ENCODE measurements at regions not wholly inside any gene's neighbourhood (a gene's known extent, or its start where the extent isn't known, plus 50 kb on each side); places are given as distances from the start of the nearest gene placed in this dataset.

DNA sequence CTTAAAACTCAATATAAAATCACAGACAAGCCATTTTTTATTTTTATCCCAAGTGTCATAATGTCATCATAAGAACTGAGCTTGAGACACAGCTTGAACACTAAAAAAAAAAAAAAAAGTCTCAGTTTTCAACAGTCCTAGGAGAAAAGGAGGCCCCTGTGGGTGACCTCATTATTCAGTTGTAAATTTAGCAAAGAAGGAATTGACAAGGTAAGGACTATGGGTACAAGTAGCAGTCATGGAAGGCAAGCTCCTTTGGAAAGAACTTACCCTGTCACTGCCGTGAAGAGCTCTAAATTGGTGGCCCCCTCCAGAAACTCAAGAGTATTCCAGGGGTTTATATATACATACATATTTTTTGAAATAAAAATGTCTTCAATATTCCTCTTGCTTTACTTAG, 864.4 kb upstream of the KCND2 start:
- TF ChIP-seq, protein P1, sequence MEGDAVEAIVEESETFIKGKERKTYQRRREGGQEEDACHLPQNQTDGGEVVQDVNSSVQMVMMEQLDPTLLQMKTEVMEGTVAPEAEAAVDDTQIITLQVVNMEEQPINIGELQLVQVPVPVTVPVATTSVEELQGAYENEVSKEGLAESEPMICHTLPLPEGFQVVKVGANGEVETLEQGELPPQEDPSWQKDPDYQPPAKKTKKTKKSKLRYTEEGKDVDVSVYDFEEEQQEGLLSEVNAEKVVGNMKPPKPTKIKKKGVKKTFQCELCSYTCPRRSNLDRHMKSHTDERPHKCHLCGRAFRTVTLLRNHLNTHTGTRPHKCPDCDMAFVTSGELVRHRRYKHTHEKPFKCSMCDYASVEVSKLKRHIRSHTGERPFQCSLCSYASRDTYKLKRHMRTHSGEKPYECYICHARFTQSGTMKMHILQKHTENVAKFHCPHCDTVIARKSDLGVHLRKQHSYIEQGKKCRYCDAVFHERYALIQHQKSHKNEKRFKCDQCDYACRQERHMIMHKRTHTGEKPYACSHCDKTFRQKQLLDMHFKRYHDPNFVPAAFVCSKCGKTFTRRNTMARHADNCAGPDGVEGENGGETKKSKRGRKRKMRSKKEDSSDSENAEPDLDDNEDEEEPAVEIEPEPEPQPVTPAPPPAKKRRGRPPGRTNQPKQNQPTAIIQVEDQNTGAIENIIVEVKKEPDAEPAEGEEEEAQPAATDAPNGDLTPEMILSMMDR (IDR thresholded peaks at IDR 0.05) = no peak
- TF ChIP-seq POLR2A (IDR thresholded peaks at IDR 0.05) = no peak
- no peak for TF ChIP-seq POLR2AphosphoS5 (IDR thresholded peaks at IDR 0.05; ENCODE audit: insufficient read depth in 1 of 2, low read depth in 1 of 2)

All from vagina (tissue), 2 donors.